ENCODE measurements at regions not wholly inside any gene's neighbourhood (a gene's known extent, or its start where the extent isn't known, plus 50 kb on each side); places are given as distances from the start of the nearest gene placed in this dataset.

- no peak for DNase-seq
These were observed 346.8 kb downstream of the STK39 start for GRCh38 chr2:167900435-167901114.

- no peak for DNase-seq
These were observed 349.1 kb downstream of the STK39 start for GRCh38 chr2:167898340-167898739.

- DNase-seq: no peak
These were observed 355.6 kb downstream of the STK39 start for GRCh38 chr2:167891841-167892240.

GRCh38 chr2:167890739-167891138, 356.7 kb downstream of the STK39 start:
- no peak for DNase-seq

DNA sequence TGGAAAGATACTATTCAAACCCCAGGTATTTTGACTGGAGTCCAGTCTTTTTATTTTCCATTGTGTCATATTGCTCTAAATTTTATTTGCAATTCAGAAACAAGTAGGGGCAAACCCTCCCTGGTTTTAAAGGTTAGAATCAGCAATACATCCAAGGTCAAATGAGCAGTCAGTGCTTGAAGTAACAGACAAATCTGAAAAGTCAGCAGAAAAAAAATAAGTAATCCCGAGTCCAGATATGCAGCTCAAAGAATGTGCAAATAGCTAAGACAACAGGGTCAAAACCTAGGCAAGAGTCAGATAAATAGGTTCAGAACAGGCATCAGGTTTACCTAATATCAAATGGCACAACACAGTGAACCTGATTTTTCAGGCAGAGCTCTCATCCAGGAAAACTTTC, 367.0 kb downstream of the STK39 start:
- DNase-seq: no peak

- DNase-seq: no peak
These were observed 371.9 kb downstream of the STK39 start for GRCh38 chr2:167875529-167875928.

DNA sequence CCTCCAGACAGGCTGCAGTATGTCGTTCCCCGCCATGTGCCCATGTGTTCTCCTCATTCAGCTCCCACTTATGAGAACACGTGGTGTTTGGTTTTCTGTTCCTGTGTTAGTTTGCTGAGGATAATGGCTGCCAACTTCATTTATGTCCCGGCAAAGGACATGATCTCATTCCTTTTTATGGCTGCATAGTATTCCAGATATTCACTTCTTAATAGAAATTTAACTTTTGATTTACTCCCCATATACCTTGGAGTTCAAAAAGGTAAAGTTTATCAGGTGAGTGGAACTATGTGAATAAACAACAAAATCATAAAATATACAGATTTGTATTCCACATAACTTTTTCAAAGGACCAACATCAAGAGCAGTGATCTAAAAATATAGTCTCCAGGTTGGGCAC, 372.6 kb downstream of the STK39 start:
- DNase-seq: no peak

- no peak for DNase-seq
These were observed 376.1 kb downstream of the STK39 start for GRCh38 chr2:167871286-167871685.

DNA sequence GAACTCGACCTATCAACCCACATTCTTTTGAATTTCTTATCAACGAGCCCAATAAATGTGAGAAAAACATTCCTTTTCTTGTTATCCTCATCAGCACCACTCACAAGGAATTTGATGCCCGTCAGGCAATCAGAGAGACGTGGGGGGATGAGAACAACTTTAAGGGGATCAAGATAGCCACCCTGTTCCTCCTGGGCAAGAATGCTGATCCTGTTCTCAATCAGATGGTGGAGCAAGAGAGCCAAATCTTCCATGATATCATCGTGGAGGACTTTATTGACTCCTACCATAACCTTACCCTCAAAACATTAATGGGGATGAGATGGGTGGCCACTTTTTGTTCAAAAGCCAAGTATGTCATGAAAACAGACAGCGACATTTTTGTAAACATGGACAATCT, 378.2 kb downstream of the STK39 start:
- no peak for DNase-seq

DNA sequence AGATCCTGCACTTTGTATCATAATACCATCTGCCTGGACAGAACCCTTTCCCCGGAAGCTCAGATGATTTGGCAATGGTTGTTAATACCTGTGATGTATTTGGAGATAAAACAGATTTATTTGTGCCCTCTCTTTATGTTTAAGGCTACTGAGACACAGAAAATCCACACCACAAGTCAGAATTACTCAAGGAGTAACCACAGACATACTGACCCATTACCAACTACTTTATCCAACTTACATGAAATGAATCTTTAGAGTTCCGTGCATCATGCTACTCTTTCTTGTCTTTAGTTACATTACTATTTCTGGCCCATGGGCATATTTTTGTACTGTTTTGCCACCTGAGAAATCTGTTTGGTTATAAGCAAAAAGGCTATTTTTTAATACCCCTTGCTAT, 384.0 kb downstream of the STK39 start:
- no peak for DNase-seq

DNA sequence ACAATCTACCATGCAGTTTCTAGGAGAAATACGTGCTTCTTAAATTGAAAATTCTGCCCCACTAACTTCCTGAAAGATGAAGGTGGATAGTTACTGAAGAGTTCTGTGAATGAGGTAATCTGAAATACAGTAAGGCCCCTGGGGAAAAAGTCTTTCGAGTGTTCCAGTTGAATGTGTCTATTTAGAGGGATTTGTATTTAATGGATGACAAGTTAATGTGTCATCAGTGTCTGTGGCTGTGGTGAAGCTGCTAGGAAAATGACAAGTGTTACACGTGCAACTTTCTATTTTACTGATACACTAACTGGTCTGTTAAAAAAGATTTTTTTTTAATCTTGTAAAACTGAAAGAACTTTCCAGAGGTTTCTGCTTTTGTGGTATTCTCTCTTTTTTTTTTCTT, 384.6 kb downstream of the STK39 start:
- no peak for DNase-seq

- DNase-seq: no peak
These were observed 385.1 kb downstream of the STK39 start for GRCh38 chr2:167862296-167862695.

- DNase-seq: no peak
These were observed 385.7 kb downstream of the STK39 start for GRCh38 chr2:167861574-167862193.

- no peak for DNase-seq
These were observed 387.3 kb downstream of the STK39 start for GRCh38 chr2:167860082-167860481.

DNA sequence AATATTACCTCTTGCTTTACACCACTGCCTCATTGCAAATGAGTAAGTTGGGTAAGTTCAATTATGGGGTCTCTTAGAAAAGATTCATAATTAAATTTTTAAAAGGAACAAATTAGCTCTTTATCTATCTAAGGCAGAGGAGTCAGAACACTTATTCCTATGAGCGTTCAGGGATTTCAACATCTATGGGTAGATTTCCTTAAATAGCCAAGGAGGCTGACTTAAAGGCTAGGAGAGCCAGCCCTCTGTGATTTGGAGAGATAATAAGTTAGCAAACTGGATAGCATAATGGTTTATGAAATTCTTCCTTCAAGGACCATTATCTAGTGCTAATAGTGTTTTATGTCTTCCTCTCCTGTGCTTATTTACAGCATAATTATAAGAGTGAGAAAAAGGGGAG, 387.7 kb downstream of the STK39 start:
- DNase-seq: no peak

GRCh38 chr2:167858086-167858485, 389.3 kb downstream of the STK39 start:
- no peak for DNase-seq

- DNase-seq: no peak
These were observed 390.0 kb downstream of the STK39 start for GRCh38 chr2:167857416-167857815.

DNA sequence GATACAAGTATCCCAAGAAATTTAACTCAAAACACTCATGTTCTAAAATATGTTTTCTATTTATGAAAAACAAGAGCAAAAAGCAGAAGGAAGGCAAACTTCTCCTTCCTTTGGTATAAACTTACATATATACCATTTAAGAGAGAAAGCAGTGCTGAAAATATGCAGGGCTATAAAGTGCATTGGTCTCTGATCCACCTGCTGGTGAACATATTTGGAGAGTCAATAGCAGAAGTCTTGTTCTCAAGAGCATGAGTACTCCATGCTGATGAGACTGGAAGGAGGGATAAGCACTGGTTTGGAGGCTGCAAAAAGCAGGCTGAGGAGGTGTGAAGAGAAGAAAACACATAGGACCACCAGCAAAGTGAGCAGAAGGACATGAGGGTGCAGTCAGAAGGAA, 391.2 kb downstream of the STK39 start:
- DNase-seq: no peak

GRCh38 chr2:167855211-167855610, 392.2 kb downstream of the STK39 start:
- DNase-seq: no peak

DNA sequence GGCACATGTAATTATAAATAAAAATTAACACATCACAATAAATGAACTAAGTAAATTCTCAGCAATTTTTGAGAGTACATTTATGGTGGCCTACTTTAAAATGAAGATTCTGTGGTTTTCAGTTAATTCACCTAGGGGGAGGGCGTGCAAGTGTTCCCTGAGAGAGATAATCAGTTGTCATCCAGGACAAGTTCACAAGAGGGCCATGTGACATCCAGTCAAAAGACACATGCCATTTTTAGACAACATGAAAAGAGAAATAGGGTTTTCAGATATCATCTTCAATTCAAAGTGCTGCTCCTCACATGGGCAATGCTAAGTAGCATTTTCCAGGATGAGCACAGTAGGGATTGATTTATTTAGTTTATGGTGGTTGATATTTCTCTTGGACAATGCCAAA, 393.7 kb downstream of the STK39 start:
- DNase-seq: no peak

DNA sequence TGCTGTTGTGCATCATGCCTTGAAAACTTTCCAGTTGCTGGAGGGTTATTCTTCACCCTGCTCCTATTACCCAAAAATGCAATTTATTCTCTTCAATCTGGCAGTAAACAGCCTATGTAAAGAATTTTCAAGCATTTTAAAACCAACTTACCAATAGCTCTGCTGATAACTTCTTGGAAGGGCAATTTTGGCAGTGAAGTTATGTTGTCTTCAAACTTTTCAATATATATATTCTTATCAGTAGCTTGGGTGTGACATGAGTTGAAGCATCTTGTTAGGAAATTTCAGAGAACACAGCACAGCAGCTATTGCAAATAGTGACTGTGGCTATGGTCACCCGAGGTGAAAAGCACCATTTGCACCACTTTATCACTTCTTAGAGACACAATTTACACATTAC, 395.5 kb downstream of the STK39 start:
- no peak for DNase-seq

DNA sequence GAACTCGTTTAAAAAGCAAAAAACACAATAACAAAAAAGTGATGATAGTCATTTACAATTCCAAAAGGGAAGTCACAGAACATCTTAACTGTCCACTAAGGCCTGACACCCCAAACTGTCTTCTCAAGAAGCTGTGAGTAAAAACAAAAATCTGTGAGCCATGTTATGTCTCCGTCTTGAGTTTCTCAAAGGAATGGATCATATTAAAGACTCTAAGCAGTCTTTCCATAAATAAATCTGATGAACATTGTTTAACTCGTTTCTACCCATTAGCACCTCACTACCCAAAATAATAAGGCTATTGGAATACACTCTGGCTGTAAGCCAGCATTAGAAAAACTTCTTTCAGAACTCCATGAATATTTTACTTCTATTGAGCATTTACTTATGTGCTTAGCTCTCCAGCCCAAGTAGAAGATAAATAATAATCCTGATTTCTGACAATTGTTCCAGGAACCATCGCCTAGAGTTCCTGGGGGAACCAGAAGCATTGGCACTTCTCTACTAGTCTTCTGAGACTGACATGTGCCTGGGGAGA, 396.0 kb downstream of the STK39 start:
- DNase-seq: no peak

DNA sequence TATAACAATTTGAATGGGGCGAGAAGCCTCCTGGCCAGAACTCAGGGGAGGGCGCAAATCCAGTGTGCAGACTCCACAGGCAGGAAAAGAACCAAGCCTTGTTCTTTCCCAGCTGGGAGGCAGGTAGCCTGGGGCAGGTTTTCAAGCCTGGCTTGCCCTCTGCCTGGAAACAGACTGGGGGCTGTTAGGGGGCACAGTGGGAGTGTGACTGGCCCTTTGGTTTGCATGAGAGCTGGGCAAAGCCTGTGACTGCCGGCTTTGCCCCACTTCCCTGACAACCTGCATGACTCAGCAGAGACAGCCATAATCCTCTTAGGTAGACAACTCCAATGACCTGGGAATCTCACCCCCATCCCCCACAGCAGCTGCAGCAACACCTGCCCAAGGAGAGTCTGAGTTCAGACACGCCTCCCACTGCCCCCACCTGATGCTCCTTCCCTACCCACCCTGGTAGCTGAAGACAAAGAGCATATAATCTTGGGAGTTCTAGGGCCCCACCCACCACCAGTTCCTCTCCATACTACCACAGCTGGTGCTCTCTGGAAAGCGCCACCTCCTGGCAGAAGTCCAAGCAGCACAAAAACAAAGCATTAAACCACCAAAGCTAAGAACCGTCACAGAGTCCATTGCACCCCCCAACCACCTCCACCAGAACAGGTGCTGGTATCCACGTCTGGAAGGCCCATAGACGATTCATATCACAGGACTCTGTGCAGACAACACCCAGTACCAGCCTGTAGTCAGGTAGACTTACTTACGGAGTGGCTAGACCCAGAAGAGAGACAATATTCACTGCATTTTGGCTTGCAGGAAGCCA, 402.5 kb downstream of the STK39 start:
- no peak for DNase-seq

GRCh38 chr2:167843657-167844056, 403.7 kb downstream of the STK39 start:
- no peak for DNase-seq

Data from NCI-H1092 treated with DMSO at 0.1 percent for 48 hours (cell line).